AG04450 (cell line): ENCODE measurements at regions not wholly inside any gene's neighbourhood (a gene's known extent, or its start where the extent isn't known, plus 50 kb on each side); places are given as distances from the start of the nearest gene placed in this dataset.

ENCODE experiments used
- CTCF ChIA-PET: fragments of 300-600, 350-600 bp; formaldehyde crosslinking; extraction: SDS; loops from one replicate; lab custom pipeline; 2022; ENCODE audit warnings: antibody characterized with exemption, inconsistent platforms; lab: Charles Lee
- POLR2A ChIA-PET: fragments of 350-600 bp; formaldehyde crosslinking; extraction: SDS; loops from one replicate; lab custom pipeline; 2021; ENCODE audit warnings: antibody characterized with exemption, inconsistent platforms; lab: Yijun Ruan, JAX
- DNase-seq: peaks from one replicate; pipeline ENCODE4 v3.0.0-alpha.2; 2011; ENCODE audit warnings: low read depth, low spot score
- H3K27ac ChIP-seq: one replicate; pipeline ENCODE4 v1.5.1; 2012; ENCODE audit warnings: low read depth, low read length, control low read depth
- H3K27me3 ChIP-seq: one replicate; pipeline ENCODE4 v1.6.0; 2012; ENCODE audit warnings: low read length; ENCODE audit not compliant: control insufficient read depth, insufficient read depth
- H3K4me3 ChIP-seq: 2 replicates; pipeline ENCODE4 v1.5.1; 2011; ENCODE audit warnings: mild to moderate bottlenecking, low read depth, low read length, control low read depth
- H3K9me3 ChIP-seq: 2 replicates; pipeline ENCODE4 v1.5.1; 2012; ENCODE audit warnings: low read length; ENCODE audit not compliant: control insufficient read depth, insufficient read depth
- CTCF ChIP-seq: IDR thresholded peaks from 2 replicates; pipeline ENCODE4 v1.5.1; 2011; ENCODE audit warnings: low read depth, low read length, control low read depth, inconsistent platforms

- CTCF ChIA-PET: no interaction called here
- H3K4me3 ChIP-seq: no peak overlapping the region
- no peaks in the 10 kb centered on the region; the same call in none of the 2 replicates for H3K9me3 ChIP-seq
- no peak for TF ChIP-seq CTCF
- no peaks in the 10 kb centered on the region for H3K27me3 ChIP-seq
- POLR2A ChIA-PET: no interaction called here
- H3K27ac ChIP-seq: no peak overlapping the region
- no peak for DNase-seq
These were observed 189.7 kb downstream of the CHD9NB start for GRCh38 chr16:52863000-52863399.

- no peak for TF ChIP-seq CTCF
- ChIA-PET CTCF (no interaction called here), POLR2A (no interaction called here)
- Histone ChIP-seq H3K4me3 (no peak overlapping the region), H3K27me3 (no peaks in the 10 kb centered on the region), H3K9me3 (no peaks in the 10 kb centered on the region; the same call in none of the 2 replicates), H3K27ac (no peak overlapping the region)
- no peak for DNase-seq
These were observed 191.1 kb downstream of the CHD9NB start for GRCh38 chr16:52861614-52862022.

GRCh38 chr16:52855463-52855862 is 197.2 kb downstream of the CHD9NB start:
- Histone ChIP-seq H3K27me3 (no peaks in the 10 kb centered on the region), H3K27ac (no peak overlapping the region), H3K4me3 (no peak overlapping the region), H3K9me3 (peaks cover 15% of the 10 kb centered on the region)
- ChIA-PET POLR2A (no interaction called here), CTCF (no interaction called here)
- no peak for DNase-seq
- no peak for TF ChIP-seq CTCF

GRCh38 chr16:52852978-52853377 is 199.7 kb downstream of the CHD9NB start:
- H3K27me3 ChIP-seq: no peaks in the 10 kb centered on the region
- ChIA-PET CTCF (no interaction called here), POLR2A (no interaction called here)
- DNase-seq: no peak
- H3K9me3 ChIP-seq: peaks cover 15% of the 10 kb centered on the region
- no peak overlapping the region for H3K27ac ChIP-seq
- H3K4me3 ChIP-seq: no peak overlapping the region
- no peak for TF ChIP-seq CTCF

GRCh38 chr16:52851211-52851740 is 201.4 kb downstream of the CHD9NB start:
- Histone ChIP-seq H3K4me3 (no peak overlapping the region), H3K27ac (no peak overlapping the region), H3K27me3 (no peaks in the 10 kb centered on the region), H3K9me3 (peaks cover 15% of the 10 kb centered on the region)
- CTCF ChIA-PET: no interaction called here
- POLR2A ChIA-PET: no interaction called here
- no peak for TF ChIP-seq CTCF
- no peak for DNase-seq
